OCI-LY7 (cell line): ENCODE measurements at regions not wholly inside any gene's neighbourhood (a gene's known extent, or its start where the extent isn't known, plus 50 kb on each side); places are given as distances from the start of the nearest gene placed in this dataset.
"Not testable (repeated sequence)": the region's sequence is repeated elsewhere in the genome, so short reads cannot be mapped to it uniquely, and the experiment has no call there.

ENCODE experiments used
- BruUV-seq: library from RNA; stranded (reverse); fragments of 400-500 nt; replicated peaks from 2 replicates; lab custom pipeline; 2021; lab: Mats Ljungman, UMichigan
- CTCF ChIA-PET: fragments of 300-600 bp; sonication (Branson Sonifier 250); formaldehyde crosslinking; loops from one replicate; lab custom pipeline; 2022; ENCODE audit warnings: antibody characterized with exemption; ENCODE audit not compliant: unreplicated experiment; lab: Charles Lee
- POLR2A ChIA-PET: fragments of 300-600 bp; sonication (Branson Sonifier 250); formaldehyde crosslinking; loops from one replicate; lab custom pipeline; 2022; ENCODE audit warnings: antibody characterized with exemption; lab: Charles Lee
- DNase-seq: peaks from one replicate; pipeline ENCODE4 v3.0.0-alpha.2; 2015; ENCODE audit warnings: low spot score
- H2AFZ ChIP-seq: fragments of 200-600 bp; sonication (generic), shearing (Covaris generic); 2 replicates; pipeline ENCODE4 v1.6.1; 2014; ENCODE audit warnings: mild to moderate bottlenecking, antibody characterized with exemption, low read length, moderate library complexity
- H3K27ac ChIP-seq: fragments of 200-600 bp; sonication (generic); 2 replicates; pipeline ENCODE4 v1.5.1; 2014; ENCODE audit warnings: mixed run types, low read depth, mild to moderate bottlenecking, moderate library complexity, low read length, inconsistent platforms; ENCODE audit not compliant: poor library complexity, severe bottlenecking
- H3K36me3 ChIP-seq: fragments of 200-600 bp; sonication (generic); 2 replicates; pipeline ENCODE4 v1.6.1; 2014; ENCODE audit warnings: mild to moderate bottlenecking, antibody characterized with exemption, low read length, moderate library complexity, mixed read lengths; ENCODE audit not compliant: insufficient read depth
- H3K4me1 ChIP-seq: fragments of 200-600 bp; sonication (generic); 2 replicates; pipeline ENCODE4 v1.5.1; 2014; ENCODE audit warnings: mild to moderate bottlenecking, low read length; ENCODE audit not compliant: insufficient read depth, poor library complexity, severe bottlenecking
- H3K4me2 ChIP-seq: fragments of 200-600 bp; sonication (generic); 2 replicates; pipeline ENCODE4 v1.6.1; 2014; ENCODE audit warnings: mild to moderate bottlenecking, low read length
- H3K4me3 ChIP-seq: fragments of 200-600 bp; sonication (generic); 2 replicates; pipeline ENCODE4 v1.5.1; 2014; ENCODE audit warnings: mild to moderate bottlenecking, low read depth, low read length; ENCODE audit not compliant: poor library complexity, severe bottlenecking
- H3K79me2 ChIP-seq: fragments of 200-600 bp; sonication (generic); 2 replicates; pipeline ENCODE4 v1.6.1; 2016; ENCODE audit warnings: low read depth, mild to moderate bottlenecking, low read length, moderate library complexity, mixed read lengths; ENCODE audit not compliant: insufficient read depth
- H3K9me2 ChIP-seq: fragments of 200-600 bp; sonication (generic); 2 replicates; pipeline ENCODE4 v1.6.1; 2016; ENCODE audit warnings: mild to moderate bottlenecking, low read length, mixed read lengths; ENCODE audit not compliant: insufficient read depth
- H3K9me3 ChIP-seq: fragments of 200-600 bp; sonication (generic); 2 replicates; pipeline ENCODE4 v1.6.1; 2014; ENCODE audit warnings: mild to moderate bottlenecking, mixed run types, low read length, mixed read lengths
- H4K20me1 ChIP-seq: fragments of 200-600 bp; sonication (generic); 2 replicates; pipeline ENCODE4 v1.6.1; 2014; ENCODE audit warnings: mild to moderate bottlenecking, antibody characterized with exemption, low read length, moderate library complexity, mixed read lengths; ENCODE audit not compliant: insufficient read depth
- EZH2phosphoT487 ChIP-seq: fragments of 200-600 bp; sonication (generic); IDR thresholded peaks from 2 replicates; pipeline ENCODE4 v1.6.1; 2018; ENCODE audit warnings: low read depth, borderline replicate concordance, mild to moderate bottlenecking, mixed run types, antibody characterized with exemption, low read length, moderate library complexity, mixed read lengths
- intact Hi-C: fragments of 100-400 bp; cut with micrococcal nuclease; formaldehyde crosslinking; loops from one replicate; pipeline ENCODE4 v1.10.0; 2022; ENCODE audit not compliant: unreplicated experiment
- TF ChIP-seq, protein P1 (sequence below): fragments of 200-600 bp; sonication (generic); conservative IDR thresholded peaks from 2 replicates; pipeline ENCODE4 v1.5.1; 2014; ENCODE audit warnings: mild to moderate bottlenecking, antibody characterized with exemption, low read length, moderate library complexity, mixed read lengths

DNA sequence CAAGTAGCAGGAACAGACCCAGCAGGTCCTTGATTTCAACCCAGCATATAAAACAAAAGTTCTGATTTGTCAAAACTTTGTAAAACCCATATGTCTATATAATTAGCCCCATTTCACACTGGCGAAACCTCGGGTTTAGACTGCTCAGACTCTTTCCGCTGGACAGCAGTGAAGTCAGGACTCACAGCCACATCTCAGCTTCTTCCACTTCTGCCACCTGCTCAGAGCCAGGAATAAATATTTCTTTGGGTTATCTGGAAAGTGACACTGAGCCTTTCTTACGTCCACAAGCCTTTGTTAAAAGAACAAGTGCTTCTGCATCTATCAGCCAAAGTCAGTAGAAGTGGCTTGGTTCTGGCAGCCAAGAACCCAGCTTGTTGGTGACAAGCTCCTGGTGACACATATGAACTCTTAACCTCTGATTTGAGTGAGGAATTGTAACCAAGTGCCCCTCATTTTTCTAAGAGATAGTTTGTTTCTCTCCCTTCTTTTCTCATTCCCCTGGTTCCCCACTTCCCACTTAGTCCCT lies 118.1 kb upstream of the CHD2 start:
- H3K4me3 ChIP-seq: no peak overlapping the region
- H3K4me1 ChIP-seq: no peaks in the 10 kb centered on the region
- H4K20me1 ChIP-seq: no peaks in the 10 kb centered on the region
- H3K9me3 ChIP-seq: no peaks in the 10 kb centered on the region
- no peak for DNase-seq
- CTCF ChIA-PET: no interaction called here
- POLR2A ChIA-PET: interaction anchor here (0.6 to 1.0 kb wide), 5 partner anchors 13 to 164 kb away, joined by 3 to 4 read pairs (median 3); no protein-coding TSS in a partner anchor
- H3K27ac ChIP-seq: no peak overlapping the region
- no peaks in the 10 kb centered on the region for H3K79me2 ChIP-seq
- no peaks in the 10 kb centered on the region for H3K36me3 ChIP-seq
- TF ChIP-seq, protein P1, sequence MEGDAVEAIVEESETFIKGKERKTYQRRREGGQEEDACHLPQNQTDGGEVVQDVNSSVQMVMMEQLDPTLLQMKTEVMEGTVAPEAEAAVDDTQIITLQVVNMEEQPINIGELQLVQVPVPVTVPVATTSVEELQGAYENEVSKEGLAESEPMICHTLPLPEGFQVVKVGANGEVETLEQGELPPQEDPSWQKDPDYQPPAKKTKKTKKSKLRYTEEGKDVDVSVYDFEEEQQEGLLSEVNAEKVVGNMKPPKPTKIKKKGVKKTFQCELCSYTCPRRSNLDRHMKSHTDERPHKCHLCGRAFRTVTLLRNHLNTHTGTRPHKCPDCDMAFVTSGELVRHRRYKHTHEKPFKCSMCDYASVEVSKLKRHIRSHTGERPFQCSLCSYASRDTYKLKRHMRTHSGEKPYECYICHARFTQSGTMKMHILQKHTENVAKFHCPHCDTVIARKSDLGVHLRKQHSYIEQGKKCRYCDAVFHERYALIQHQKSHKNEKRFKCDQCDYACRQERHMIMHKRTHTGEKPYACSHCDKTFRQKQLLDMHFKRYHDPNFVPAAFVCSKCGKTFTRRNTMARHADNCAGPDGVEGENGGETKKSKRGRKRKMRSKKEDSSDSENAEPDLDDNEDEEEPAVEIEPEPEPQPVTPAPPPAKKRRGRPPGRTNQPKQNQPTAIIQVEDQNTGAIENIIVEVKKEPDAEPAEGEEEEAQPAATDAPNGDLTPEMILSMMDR: no peak
- no peak for TF ChIP-seq EZH2phosphoT487
- no TSS peak for BruUV-seq
- H3K9me2 ChIP-seq: no peaks in the 10 kb centered on the region
- intact Hi-C loops: no loop called here
- H3K4me2 ChIP-seq: no peak overlapping the region
- H2AFZ ChIP-seq: no peak overlapping the region

DNA sequence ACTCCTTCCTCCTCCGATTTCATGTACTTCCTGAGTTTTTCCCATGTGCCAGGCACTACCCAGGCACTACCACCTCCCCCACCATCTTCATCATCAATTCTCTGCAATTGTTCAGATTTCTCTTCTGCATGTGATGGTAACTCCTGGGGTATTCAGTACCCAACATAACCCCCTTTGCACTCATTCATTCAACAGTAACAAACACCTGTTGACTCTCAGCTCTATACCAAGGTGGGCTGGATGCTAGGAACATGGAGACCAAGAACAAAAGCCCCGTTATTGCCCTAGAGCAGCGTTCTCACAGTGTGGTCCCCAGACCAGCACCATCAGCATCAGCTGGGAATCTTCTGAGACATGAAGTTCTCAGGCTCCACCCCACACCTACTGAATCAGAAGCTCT lies 113.0 kb upstream of the CHD2 start:
- POLR2A ChIA-PET: interaction anchor here (1.5 kb wide), 1 partner anchor 11 kb away, joined by 4 read pairs; no protein-coding TSS in a partner anchor

DNA sequence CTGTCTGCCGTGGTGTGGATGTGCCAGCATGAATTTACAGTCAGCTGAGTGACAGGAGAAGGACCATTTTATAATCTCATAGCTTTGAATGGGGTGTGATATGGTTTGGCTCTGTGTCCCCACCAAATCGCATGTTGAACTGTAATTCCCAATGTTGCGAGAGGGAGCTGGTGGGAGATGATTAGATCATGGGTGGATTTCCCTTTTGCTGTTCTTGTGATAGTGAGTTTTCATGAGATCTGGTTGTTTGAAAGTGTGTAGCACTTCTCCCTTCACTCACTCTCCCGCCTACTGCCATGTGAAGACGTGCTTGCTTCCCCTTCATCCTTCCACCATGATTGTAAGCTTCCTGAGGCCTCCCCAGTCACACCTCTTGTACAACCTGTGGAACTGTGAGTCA lies 111.9 kb upstream of the CHD2 start:
- H4K20me1 ChIP-seq: no peaks in the 10 kb centered on the region
- ChIA-PET POLR2A (interaction anchor here (1.0 to 1.5 kb wide), 2 partner anchors 12 to 13 kb away, joined by 4 read pairs; no protein-coding TSS in a partner anchor), CTCF (no interaction called here)
- intact Hi-C loops: no loop called here
- no peak overlapping the region for H3K4me3 ChIP-seq
- TF ChIP-seq, protein P1: no peak
- no peak for TF ChIP-seq EZH2phosphoT487
- no peak overlapping the region for H2AFZ ChIP-seq
- H3K36me3 ChIP-seq: no peaks in the 10 kb centered on the region
- H3K4me2 ChIP-seq: no peak overlapping the region
- H3K9me3 ChIP-seq: no peaks in the 10 kb centered on the region
- no peak for DNase-seq
- H3K9me2 ChIP-seq: no peaks in the 10 kb centered on the region
- no peak overlapping the region for H3K27ac ChIP-seq
- BruUV-seq: no TSS peak
- no peaks in the 10 kb centered on the region for H3K4me1 ChIP-seq
- H3K79me2 ChIP-seq: no peaks in the 10 kb centered on the region

More for the DNA sequence above, 113.0 kb upstream of the CHD2 start:
- no peak for DNase-seq
- intact Hi-C loops: no loop called here
- Histone ChIP-seq H3K27ac (no peak overlapping the region), H2AFZ (no peak overlapping the region), H3K4me3 (no peak overlapping the region), H3K9me2 (no peaks in the 10 kb centered on the region), H3K4me2 (no peak overlapping the region), H4K20me1 (no peaks in the 10 kb centered on the region), H3K9me3 (no peaks in the 10 kb centered on the region), H3K79me2 (no peaks in the 10 kb centered on the region), H3K36me3 (no peaks in the 10 kb centered on the region), H3K4me1 (no peaks in the 10 kb centered on the region)
- BruUV-seq: no TSS peak
- TF ChIP-seq EZH2phosphoT487: no peak
- TF ChIP-seq, protein P1: no peak
- CTCF ChIA-PET: no interaction called here

DNA sequence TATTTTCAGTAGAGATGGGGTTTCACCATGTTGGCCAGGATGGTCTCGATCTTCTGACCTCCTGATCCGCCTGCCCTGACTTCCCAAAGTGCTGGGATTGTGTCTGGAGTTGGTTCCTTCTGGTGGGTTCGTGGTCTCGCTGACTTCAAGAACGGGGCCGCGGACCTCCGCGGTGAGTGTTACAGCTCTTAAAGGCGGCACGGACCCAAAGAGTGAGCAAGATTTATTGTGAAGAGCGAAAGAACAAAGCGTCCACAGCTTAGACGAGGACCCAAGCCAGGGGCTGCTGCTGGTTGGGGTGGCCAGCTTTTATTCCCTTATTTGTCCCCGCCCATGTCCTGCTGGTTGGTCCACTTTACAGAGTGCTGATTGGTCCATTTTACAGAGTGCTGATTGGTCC lies 111.3 kb upstream of the CHD2 start:
- H3K4me1 ChIP-seq, H3K4me2 ChIP-seq, H3K36me3 ChIP-seq, H3K9me2 ChIP-seq, H3K4me3 ChIP-seq, H3K27ac ChIP-seq, H4K20me1 ChIP-seq, intact Hi-C loops, H3K79me2 ChIP-seq, H2AFZ ChIP-seq, BruUV-seq, H3K9me3 ChIP-seq, DNase-seq: not testable (repeated sequence)
- POLR2A ChIA-PET: interaction anchor here (1.0 kb wide), 1 partner anchor 12 kb away, joined by 4 read pairs; no protein-coding TSS in a partner anchor
- CTCF ChIA-PET: interaction anchor here (0.5 kb wide), 1 partner anchor 1594 kb away, joined by 3 read pairs; no protein-coding TSS in a partner anchor
